ENCODE measurements at regions not wholly inside any gene's neighbourhood (a gene's known extent, or its start where the extent isn't known, plus 50 kb on each side); places are given as distances from the start of the nearest gene placed in this dataset.
"Not testable (repeated sequence)": the region's sequence is repeated elsewhere in the genome, so short reads cannot be mapped to it uniquely, and the experiment has no call there.

DNA sequence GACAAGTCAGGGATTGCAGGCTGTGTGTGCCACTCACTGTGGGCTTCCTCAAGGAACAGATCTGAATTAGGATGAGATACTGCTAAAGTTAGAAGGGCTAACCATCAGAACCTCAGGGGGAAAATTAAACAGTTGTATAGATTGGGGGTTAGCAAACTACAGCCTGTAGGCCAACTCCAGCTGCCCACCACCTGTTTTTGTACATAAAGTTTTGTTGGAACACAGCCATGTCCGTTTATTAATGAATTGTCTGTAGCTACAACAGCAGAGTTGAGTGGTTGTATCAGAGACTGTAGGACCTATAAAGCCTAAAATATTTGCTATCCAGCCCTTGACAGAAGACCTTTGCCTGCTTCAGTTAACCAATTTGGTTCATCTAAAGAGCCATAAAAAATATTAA, 127.2 kb upstream of the ECI2 start:
- no peak for DNase-seq (ENCODE audit: low spot score)

DNA sequence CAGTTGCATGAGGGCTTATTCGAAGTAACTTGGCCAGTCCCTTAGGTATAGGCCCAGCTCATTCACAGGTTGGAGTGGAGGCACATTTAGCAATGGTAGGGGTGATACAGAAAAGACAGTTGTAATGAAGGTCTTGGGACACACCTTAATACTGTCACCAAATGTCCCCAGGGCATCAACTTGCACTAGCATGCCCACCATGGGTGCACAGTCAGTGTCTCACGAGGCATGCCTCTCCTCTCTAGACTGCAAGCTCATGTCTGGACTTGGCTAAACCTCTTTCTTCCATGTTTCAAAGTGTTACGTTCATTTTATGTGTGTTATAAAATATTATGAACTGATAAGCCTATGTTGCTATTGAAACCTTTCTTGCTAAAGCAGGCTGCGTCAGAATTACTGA, 124.0 kb upstream of the ECI2 start:
- no peak for DNase-seq (ENCODE audit: low spot score)

DNA sequence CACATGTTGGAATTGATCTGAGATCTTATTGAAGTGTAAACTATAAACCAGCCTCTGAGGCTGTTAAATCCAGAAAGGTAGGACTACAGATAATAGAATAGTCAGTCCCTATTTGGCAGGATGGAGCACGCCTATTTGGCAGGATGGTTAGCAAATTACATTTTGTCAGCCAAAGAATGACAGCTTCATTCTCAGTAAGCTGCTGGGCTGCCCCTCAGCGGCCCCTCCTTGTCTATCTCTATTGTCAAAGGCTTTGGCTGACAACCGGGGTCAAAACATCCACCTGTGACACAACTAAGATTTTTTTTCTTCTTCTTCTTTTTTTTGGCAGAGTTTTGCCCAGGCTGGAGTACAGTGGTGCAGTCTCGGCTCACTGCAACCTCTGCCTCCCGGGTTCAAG, 123.4 kb upstream of the ECI2 start:
- no peak for DNase-seq (ENCODE audit: low spot score)

DNA sequence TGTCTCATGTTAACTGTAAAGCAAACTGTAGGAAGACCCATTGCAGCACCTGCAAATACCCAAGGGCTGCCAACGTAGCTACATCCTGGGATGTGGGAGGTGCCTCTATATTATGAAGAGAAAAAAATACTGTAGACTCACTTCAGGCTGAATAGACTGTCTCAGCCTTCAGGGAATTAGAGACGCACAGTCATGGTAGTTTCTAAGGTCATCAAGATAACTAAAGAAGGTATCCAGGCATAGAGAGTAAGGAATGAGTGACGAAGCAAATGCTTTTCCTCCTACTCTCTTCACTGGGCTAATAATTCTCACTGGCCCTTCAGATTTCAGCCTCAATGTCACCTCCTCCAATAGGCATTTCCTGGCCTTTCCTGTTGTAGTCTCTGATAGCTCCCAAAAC, 121.6 kb upstream of the ECI2 start:
- no peak for DNase-seq (ENCODE audit: low spot score)

DNA sequence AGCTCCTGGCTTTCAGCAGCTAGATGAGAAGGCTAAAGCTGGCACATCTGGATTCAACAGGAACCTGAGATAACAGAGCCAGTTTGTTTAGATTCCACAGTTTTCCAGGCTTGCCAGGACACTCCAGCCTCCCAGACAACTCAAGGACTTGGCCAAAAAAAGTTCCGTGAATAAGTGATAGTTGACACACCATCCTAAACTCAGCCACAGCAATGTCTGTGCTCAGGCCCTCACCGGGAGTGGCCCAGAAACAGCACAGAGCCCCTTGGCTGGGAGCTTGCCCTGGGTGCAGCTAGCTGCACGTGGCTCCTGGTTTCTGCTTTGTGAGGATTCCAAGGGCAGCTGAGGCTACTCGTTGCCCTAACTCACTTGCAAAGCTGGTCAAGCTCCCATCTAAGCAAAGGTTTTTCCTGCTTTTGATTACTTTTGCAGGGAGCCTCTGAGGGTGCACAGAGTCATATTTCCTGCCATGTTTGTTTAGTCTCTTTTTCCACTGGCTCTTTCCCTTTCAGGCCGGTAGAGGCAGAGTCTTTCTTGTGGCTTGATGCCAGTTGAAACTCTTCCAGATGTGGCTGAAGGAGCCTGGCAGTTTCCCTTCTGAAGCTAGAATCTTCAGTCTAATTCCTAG, 118.3 kb upstream of the ECI2 start:
- no peak for DNase-seq (ENCODE audit: low spot score)

GRCh38 chr6:4252445-4252844, 117.1 kb upstream of the ECI2 start:
- DNase-seq (ENCODE audit: low spot score) = not testable (repeated sequence)

GRCh38 chr6:4250645-4251044, 115.3 kb upstream of the ECI2 start:
- no peak for DNase-seq (ENCODE audit: low spot score)

GRCh38 chr6:4243832-4244231, 108.5 kb upstream of the ECI2 start:
- DNase-seq (ENCODE audit: low spot score) = not testable (repeated sequence)

DNA sequence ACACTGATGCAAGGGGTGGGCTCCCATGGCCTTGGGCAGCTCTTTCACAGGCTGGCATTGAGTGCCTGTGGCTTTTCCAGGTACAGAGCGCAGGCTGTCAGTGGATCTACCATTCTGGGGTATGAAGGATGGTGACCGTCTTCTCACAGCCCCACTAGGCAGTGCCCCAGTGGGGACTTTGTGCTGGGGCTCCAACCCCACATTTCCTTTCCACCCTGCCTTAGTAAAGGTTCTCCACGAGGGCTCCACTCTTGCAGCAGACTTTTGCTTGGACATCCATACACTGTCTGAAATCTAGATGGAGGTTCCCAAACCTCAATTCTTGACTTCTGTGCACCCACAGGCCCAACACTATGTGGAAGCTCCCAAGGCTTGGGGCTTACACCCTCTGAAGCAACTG, 107.9 kb upstream of the ECI2 start:
- no peak for DNase-seq (ENCODE audit: low spot score)

GRCh38 chr6:4242601-4243000, 107.2 kb upstream of the ECI2 start:
- no peak for DNase-seq (ENCODE audit: low spot score)

- DNase-seq (ENCODE audit: low spot score) = no peak
These were observed 104.8 kb upstream of the ECI2 start for GRCh38 chr6:4240148-4240547.

GRCh38 chr6:4225161-4225872, 89.9 kb upstream of the ECI2 start:
- DNase-seq (ENCODE audit: low spot score) = no peak

DNA sequence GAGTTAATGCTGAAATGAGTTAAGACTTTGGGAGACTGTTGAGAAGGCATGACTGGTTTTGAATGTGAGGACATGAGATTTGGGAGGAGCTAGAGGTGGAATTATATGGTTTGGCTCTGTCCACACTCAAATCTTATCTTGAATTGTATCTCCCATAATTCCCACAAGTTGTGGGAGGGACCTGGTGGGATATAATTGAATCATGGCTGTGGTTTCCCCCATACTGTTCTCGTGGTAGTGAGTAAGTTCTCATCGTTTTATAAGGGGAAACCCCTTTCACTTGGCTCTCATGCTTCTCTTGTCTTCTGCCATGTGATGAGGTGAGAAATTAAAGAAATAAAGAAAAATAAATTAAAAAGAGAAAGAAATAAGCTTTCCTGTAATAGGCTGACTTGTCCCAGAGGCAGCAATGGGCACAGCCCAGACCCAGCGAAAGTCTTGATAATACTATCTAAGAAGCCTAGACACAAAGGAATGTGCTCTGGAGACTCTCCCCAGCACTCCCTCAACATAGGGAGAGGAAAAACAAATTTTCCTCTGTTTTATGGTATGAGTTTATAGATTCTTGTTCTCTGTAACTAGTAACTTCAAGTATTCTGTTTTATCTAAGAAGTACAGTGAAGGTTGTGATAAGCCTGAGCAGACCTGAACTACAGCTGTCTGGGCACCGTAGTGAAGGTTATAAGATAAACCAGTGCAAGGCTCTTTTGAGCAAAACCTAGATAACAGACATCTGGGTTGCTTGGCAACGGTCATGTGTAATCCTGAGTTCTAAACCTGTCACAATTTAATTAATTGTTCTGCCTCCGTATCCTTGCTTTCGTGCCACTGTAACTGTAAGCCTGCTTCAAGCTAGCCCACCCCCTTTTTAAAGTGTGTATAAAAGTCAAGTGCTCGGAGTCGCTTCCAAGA, 88.9 kb upstream of the ECI2 start:
- no peak for DNase-seq (ENCODE audit: low spot score)

DNA sequence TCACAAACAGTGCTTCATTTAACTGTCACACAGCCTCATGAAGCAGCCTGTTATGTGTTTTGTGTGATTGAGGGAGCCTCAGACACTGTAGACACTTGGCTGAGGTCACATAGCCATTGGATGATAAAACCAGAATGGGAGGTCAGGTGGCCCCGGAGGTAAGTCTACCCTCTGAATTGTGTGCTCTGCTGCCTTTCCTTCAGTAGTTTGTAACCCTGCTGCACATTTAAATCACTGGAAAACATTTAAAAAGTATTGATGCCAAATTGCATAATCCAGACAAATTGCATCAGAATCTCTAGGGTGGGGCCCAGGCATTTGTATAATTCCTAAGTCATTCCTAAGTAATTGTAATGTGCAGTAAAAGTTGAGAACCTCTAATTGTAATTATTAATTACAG, 85.2 kb upstream of the ECI2 start:
- DNase-seq (ENCODE audit: low spot score) = no peak

- DNase-seq (ENCODE audit: low spot score) = not testable (repeated sequence)
These were observed 83.4 kb upstream of the ECI2 start for GRCh38 chr6:4218619-4219317.

GRCh38 chr6:4212588-4212987, 77.2 kb upstream of the ECI2 start:
- no peak for DNase-seq (ENCODE audit: low spot score)

GRCh38 chr6:4210629-4211419, 75.4 kb upstream of the ECI2 start:
- peak; percentile 16 for DNase-seq (ENCODE audit: low spot score)

GRCh38 chr6:4209196-4209595, 73.8 kb upstream of the ECI2 start:
- no peak for DNase-seq (ENCODE audit: low spot score)

DNA sequence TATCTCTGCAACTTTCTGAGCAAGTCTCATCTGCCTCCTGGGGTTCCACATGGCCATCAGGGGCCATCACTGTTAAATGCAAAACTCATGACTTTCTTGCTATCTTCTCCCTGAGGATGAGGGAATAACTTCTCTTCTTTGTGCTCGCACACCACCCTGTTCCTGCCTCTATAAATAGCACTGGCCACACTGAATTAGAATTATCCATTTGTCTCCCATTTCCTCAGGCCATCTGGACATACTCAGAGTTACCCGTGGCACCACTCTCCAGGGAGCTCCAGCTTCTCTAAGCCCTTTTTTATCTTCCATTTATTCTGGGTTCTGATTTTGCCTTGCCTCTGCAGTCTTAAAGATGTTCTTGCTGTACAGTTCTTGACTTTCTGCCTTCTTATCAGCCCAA, 72.8 kb upstream of the ECI2 start:
- DNase-seq (ENCODE audit: low spot score) = no peak

- not testable (repeated sequence) for DNase-seq (ENCODE audit: low spot score)
These were observed 68.5 kb upstream of the ECI2 start for GRCh38 chr6:4203642-4204417.

GRCh38 chr6:4192627-4193026, 57.3 kb upstream of the ECI2 start:
- no peak for DNase-seq (ENCODE audit: low spot score)
